A549 (cell line): ENCODE measurements at regions not wholly inside any gene's neighbourhood (a gene's known extent, or its start where the extent isn't known, plus 50 kb on each side); places are given as distances from the start of the nearest gene placed in this dataset.

Experiments
- CHD2 ChIP-seq: fragments of 150-350 bp; IDR thresholded peaks from 2 replicates; pipeline ENCODE4 v1.6.1; 2014; ENCODE audit warnings: low read length; ENCODE audit not compliant: partially characterized antibody
- ELK1 ChIP-seq: fragments of 150-350 bp; IDR thresholded peaks from 2 replicates; pipeline ENCODE4 v1.6.1; 2014; ENCODE audit warnings: low read depth, mild to moderate bottlenecking, low read length
- HDAC2 ChIP-seq: fragments of 200-600 bp; sonication (generic); IDR thresholded peaks from 2 replicates; pipeline ENCODE4 v1.6.1; 2016
- HEYL ChIP-seq: fragments of 250-450 bp; sonication (Bioruptor Pico); IDR thresholded peaks from 2 replicates; pipeline ENCODE4 v1.8.0; 2021; ENCODE audit warnings: mild to moderate bottlenecking, moderate library complexity
- KDM5A ChIP-seq: fragments of 200-600 bp; sonication (generic); IDR thresholded peaks from 2 replicates; pipeline ENCODE4 v1.6.1; 2016; ENCODE audit warnings: antibody characterized with exemption, mild to moderate bottlenecking
- MAX ChIP-seq: IDR thresholded peaks from 2 replicates; pipeline ENCODE4 v1.6.1; 2012
- MAZ ChIP-seq: fragments of 150-350 bp; IDR thresholded peaks from 2 replicates; pipeline ENCODE4 v1.6.1; 2014; ENCODE audit warnings: antibody characterized with exemption, low read depth, low read length, borderline replicate concordance
- NFE2L2 ChIP-seq: fragments of 150-350 bp; conservative IDR thresholded peaks from 2 replicates; pipeline ENCODE4 v1.6.1; 2014; ENCODE audit warnings: low read length
- POLR2A ChIP-seq: IDR thresholded peaks from 2 replicates; pipeline ENCODE4 v1.6.1; 2012; ENCODE audit warnings: mild to moderate bottlenecking, low read length
- RAD21 ChIP-seq, 2 experiments: fragments of >200 bp in 1 of 2; sonication (Bioruptor Twin) in 1 of 2; formaldehyde crosslinking in 1 of 2; IDR thresholded peaks in 1 of 2; conservative IDR thresholded peaks in 1 of 2; 2 replicates in 1 of 2; 3 replicates in 1 of 2; pipeline ENCODE4 v1.6.1; 2012 to 2018; ENCODE audit warnings: inconsistent platforms in 1 of 2
- REST ChIP-seq: fragments of 200-600 bp; sonication (generic); IDR thresholded peaks from 2 replicates; pipeline ENCODE4 v1.6.1; 2016; ENCODE audit warnings: antibody characterized with exemption, mild to moderate bottlenecking, moderate library complexity
- RNF2 ChIP-seq: fragments of 200-600 bp; sonication (generic); IDR thresholded peaks from 2 replicates; pipeline ENCODE4 v1.6.1; 2016; ENCODE audit warnings: low read depth, mild to moderate bottlenecking, antibody characterized with exemption, moderate library complexity, borderline replicate concordance
- SREBF2 ChIP-seq: fragments of 450-650 bp; IDR thresholded peaks from 2 replicates; pipeline ENCODE4 v1.6.1; 2014; ENCODE audit warnings: mild to moderate bottlenecking, moderate library complexity
- TF ChIP-seq, protein P1 (sequence below): fragments of >200 bp; sonication (Bioruptor Twin); formaldehyde crosslinking; IDR thresholded peaks from 3 replicates; pipeline ENCODE4 v1.5.1; 2016

DNA sequence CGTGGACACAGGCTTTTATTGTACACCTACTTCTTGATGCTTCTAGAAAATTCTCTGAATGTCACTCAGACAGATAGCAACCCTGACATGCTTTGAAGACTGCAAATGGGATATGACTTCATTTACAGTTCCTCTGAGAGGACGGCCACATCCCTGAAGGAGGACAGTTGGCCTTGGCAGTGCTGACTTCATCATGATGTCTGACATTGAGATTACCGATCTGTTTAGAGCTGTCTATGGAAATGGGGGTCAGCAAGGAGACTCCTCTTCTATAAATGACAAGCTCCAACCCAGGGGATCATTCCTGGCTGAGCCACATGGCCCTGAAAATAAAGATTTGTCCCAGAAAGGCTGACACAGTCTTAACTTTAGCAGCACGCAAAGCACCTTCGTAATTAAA, 75.8 kb downstream of the NUDT12 start:
- no peak for TF ChIP-seq CHD2
- TF ChIP-seq MAZ, result no peak
- TF ChIP-seq KDM5A, result no peak
- no peak for TF ChIP-seq HDAC2
- TF ChIP-seq, protein P1, sequence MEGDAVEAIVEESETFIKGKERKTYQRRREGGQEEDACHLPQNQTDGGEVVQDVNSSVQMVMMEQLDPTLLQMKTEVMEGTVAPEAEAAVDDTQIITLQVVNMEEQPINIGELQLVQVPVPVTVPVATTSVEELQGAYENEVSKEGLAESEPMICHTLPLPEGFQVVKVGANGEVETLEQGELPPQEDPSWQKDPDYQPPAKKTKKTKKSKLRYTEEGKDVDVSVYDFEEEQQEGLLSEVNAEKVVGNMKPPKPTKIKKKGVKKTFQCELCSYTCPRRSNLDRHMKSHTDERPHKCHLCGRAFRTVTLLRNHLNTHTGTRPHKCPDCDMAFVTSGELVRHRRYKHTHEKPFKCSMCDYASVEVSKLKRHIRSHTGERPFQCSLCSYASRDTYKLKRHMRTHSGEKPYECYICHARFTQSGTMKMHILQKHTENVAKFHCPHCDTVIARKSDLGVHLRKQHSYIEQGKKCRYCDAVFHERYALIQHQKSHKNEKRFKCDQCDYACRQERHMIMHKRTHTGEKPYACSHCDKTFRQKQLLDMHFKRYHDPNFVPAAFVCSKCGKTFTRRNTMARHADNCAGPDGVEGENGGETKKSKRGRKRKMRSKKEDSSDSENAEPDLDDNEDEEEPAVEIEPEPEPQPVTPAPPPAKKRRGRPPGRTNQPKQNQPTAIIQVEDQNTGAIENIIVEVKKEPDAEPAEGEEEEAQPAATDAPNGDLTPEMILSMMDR, result no peak
- no peak for TF ChIP-seq REST
- no peak for TF ChIP-seq HEYL
- no peak for TF ChIP-seq NFE2L2
- no peak for TF ChIP-seq SREBF2
- TF ChIP-seq RAD21 (conservative IDR thresholded peaks at IDR 0.05 in 1 of 2, IDR thresholded peaks at IDR 0.05 in 1 of 2), result no peak
- no peak for TF ChIP-seq ELK1
- no peak for TF ChIP-seq POLR2A
- no peak for TF ChIP-seq RNF2
- TF ChIP-seq MAX, result no peak
